ENCODE measurements at regions not wholly inside any gene's neighbourhood (a gene's known extent, or its start where the extent isn't known, plus 50 kb on each side); places are given as distances from the start of the nearest gene placed in this dataset.

- H2AFZ ChIP-seq (ENCODE audit: low read depth, low read length): no peak overlapping the region
- CTCF ChIA-PET: interaction anchor here (1.0 to 2.6 kb wide), 3 partner anchors 40 to 786 kb away, joined by 3 to 11 read pairs (median 3); no protein-coding TSS in a partner anchor
- no peaks in the 10 kb centered on the region for H3K36me3 ChIP-seq (ENCODE audit: control insufficient read depth in 2 of 2, extremely low read depth in 1 of 2, insufficient read depth in 2 of 2, low read length in 2 of 2)
- intact Hi-C loops (cut with micrococcal nuclease): no loop called here
- peaks cover 9% of the 10 kb centered on the region for H3K4me1 ChIP-seq (ENCODE audit: control insufficient read depth, extremely low read depth, insufficient read depth, low read length)
- FAIRE-seq (no peak), DNase-seq (ENCODE audit: low read depth, low spot score) (no peak)
- BruUV-seq (replicated peaks): no TSS peak
- no peak overlapping the region for H3K27ac ChIP-seq (ENCODE audit: insufficient read depth, low read depth, low read length)
- H3K9me1 ChIP-seq (replicated peaks; ENCODE audit: control insufficient read depth, extremely low read depth, insufficient read depth, low read length): no peaks in the 10 kb centered on the region
- no peak overlapping the region for H3K9ac ChIP-seq (replicated peaks; ENCODE audit: extremely low read depth, insufficient read depth, low read length)
- no peak overlapping the region for H3K4me3 ChIP-seq (replicated peaks in 1 of 3; ENCODE audit: insufficient read depth in 1 of 3, low read depth in 1 of 3, low read length in 3 of 3)
- dilution Hi-C loops (cut with MboI; ENCODE audit: extremely low pct_ligation_motif_present, low sequenced_read_pairs): no loop called here
- H3K4me2 ChIP-seq (ENCODE audit: insufficient read depth, low read length): no peak overlapping the region
- no peaks in the 10 kb centered on the region for H3K9me3 ChIP-seq (replicated peaks; ENCODE audit: control insufficient read depth, insufficient read depth, low read length)
- no peak for TF ChIP-seq MAX (IDR thresholded peaks at IDR 0.05; ENCODE audit: insufficient read depth, insufficient read length)
- TF ChIP-seq EZH2 (IDR thresholded peaks at IDR 0.05; ENCODE audit: borderline replicate concordance, low read depth, low read length, severe bottlenecking): no peak
- TF ChIP-seq GATA2 (IDR thresholded peaks at IDR 0.05; ENCODE audit: insufficient read depth, insufficient read length, low read depth, low read length): no peak
- TF ChIP-seq CTCF (IDR thresholded peaks at IDR 0.05; ENCODE audit: extremely low read depth in 1 of 2, insufficient read depth in 1 of 2, low read depth in 1 of 2, low read length in 2 of 2): no peak
- TF ChIP-seq JUN (IDR thresholded peaks at IDR 0.05; ENCODE audit: borderline replicate concordance, insufficient read depth, insufficient read length, low read depth): no peak
- no peaks in the 10 kb centered on the region for H4K20me1 ChIP-seq (replicated peaks; ENCODE audit: control insufficient read depth, extremely low read depth, insufficient read depth, low read length)
- POLR2A ChIA-PET: no interaction called here
- peaks cover 0 to 2% of the 10 kb centered on the region in 2 experiments for H3K27me3 ChIP-seq (ENCODE audit: control insufficient read depth in 2 of 2, insufficient read depth in 2 of 2, low read length in 2 of 2)
- no peaks in the 10 kb centered on the region for H3K79me2 ChIP-seq (ENCODE audit: control insufficient read depth, insufficient read depth, low read length)
Measured at GRCh38 chr3:22962244-22962643, 240.9 kb upstream of the UBE2E2 start.

GRCh38 chr3:22966349-22966748 is 236.8 kb upstream of the UBE2E2 start:
- Histone ChIP-seq H3K4me3 (replicated peaks in 1 of 3; ENCODE audit: insufficient read depth in 1 of 3, low read depth in 1 of 3, low read length in 3 of 3) (no peak overlapping the region), H3K27ac (ENCODE audit: insufficient read depth, low read depth, low read length) (no peak overlapping the region), H3K9me3 (replicated peaks; ENCODE audit: control insufficient read depth, insufficient read depth, low read length) (no peaks in the 10 kb centered on the region), H3K4me1 (ENCODE audit: control insufficient read depth, extremely low read depth, insufficient read depth, low read length) (no peaks in the 10 kb centered on the region), H3K9me1 (replicated peaks; ENCODE audit: control insufficient read depth, extremely low read depth, insufficient read depth, low read length) (no peaks in the 10 kb centered on the region), H3K36me3 (ENCODE audit: control insufficient read depth in 2 of 2, extremely low read depth in 1 of 2, insufficient read depth in 2 of 2, low read length in 2 of 2) (no peaks in the 10 kb centered on the region), H3K79me2 (ENCODE audit: control insufficient read depth, insufficient read depth, low read length) (no peaks in the 10 kb centered on the region), H3K27me3 (ENCODE audit: control insufficient read depth in 2 of 2, insufficient read depth in 2 of 2, low read length in 2 of 2) (peaks cover 0 to 2% of the 10 kb centered on the region in 2 experiments), H3K9ac (replicated peaks; ENCODE audit: extremely low read depth, insufficient read depth, low read length) (no peak overlapping the region), H2AFZ (ENCODE audit: low read depth, low read length) (no peak overlapping the region), H3K4me2 (ENCODE audit: insufficient read depth, low read length) (no peak overlapping the region), H4K20me1 (replicated peaks; ENCODE audit: control insufficient read depth, extremely low read depth, insufficient read depth, low read length) (no peaks in the 10 kb centered on the region)
- BruUV-seq (replicated peaks): no TSS peak
- DNase-seq (ENCODE audit: low read depth, low spot score) (no peak), FAIRE-seq (no peak)
- dilution Hi-C loops (cut with MboI; ENCODE audit: extremely low pct_ligation_motif_present, low sequenced_read_pairs) (no loop called here), intact Hi-C loops (cut with micrococcal nuclease) (no loop called here)
- CTCF ChIA-PET: no interaction called here
- TF ChIP-seq POLR2A (IDR thresholded peaks at IDR 0.05; ENCODE audit: low read depth, low read length) (no peak), MYC (IDR thresholded peaks at IDR 0.05; ENCODE audit: low read depth, low read length) (no peak), MAX (IDR thresholded peaks at IDR 0.05; ENCODE audit: insufficient read depth, insufficient read length) (no peak), CTCF (IDR thresholded peaks at IDR 0.05; ENCODE audit: extremely low read depth in 1 of 2, insufficient read depth in 1 of 2, low read depth in 1 of 2, low read length in 2 of 2) (no peak), EZH2 (IDR thresholded peaks at IDR 0.05; ENCODE audit: borderline replicate concordance, low read depth, low read length, severe bottlenecking) (no peak), FOS (IDR thresholded peaks at IDR 0.05; ENCODE audit: borderline replicate concordance, insufficient read depth, low read length) (no peak), GATA2 (IDR thresholded peaks at IDR 0.05; ENCODE audit: insufficient read depth, insufficient read length, low read depth, low read length) (no peak), POLR2AphosphoS5 (IDR thresholded peaks at IDR 0.05; ENCODE audit: insufficient read depth, low read depth, low read length) (no peak), JUN (IDR thresholded peaks at IDR 0.05; ENCODE audit: borderline replicate concordance, insufficient read depth, insufficient read length, low read depth) (no peak)
- POLR2A ChIA-PET: no interaction called here

Data from endothelial cell of umbilical vein (primary cell).